ENCODE measurements at regions not wholly inside any gene's neighbourhood (a gene's known extent, or its start where the extent isn't known, plus 50 kb on each side); places are given as distances from the start of the nearest gene placed in this dataset.

- TF ChIP-seq CTCF (IDR thresholded peaks at IDR 0.05) (no peak), POLR2A (IDR thresholded peaks at IDR 0.05) (no peak)
These were observed 103.3 kb upstream of the ANO5 start for GRCh38 chr11:22089609-22090008.
